ENCODE measurements at regions not wholly inside any gene's neighbourhood (a gene's known extent, or its start where the extent isn't known, plus 50 kb on each side); places are given as distances from the start of the nearest gene placed in this dataset.

DNA sequence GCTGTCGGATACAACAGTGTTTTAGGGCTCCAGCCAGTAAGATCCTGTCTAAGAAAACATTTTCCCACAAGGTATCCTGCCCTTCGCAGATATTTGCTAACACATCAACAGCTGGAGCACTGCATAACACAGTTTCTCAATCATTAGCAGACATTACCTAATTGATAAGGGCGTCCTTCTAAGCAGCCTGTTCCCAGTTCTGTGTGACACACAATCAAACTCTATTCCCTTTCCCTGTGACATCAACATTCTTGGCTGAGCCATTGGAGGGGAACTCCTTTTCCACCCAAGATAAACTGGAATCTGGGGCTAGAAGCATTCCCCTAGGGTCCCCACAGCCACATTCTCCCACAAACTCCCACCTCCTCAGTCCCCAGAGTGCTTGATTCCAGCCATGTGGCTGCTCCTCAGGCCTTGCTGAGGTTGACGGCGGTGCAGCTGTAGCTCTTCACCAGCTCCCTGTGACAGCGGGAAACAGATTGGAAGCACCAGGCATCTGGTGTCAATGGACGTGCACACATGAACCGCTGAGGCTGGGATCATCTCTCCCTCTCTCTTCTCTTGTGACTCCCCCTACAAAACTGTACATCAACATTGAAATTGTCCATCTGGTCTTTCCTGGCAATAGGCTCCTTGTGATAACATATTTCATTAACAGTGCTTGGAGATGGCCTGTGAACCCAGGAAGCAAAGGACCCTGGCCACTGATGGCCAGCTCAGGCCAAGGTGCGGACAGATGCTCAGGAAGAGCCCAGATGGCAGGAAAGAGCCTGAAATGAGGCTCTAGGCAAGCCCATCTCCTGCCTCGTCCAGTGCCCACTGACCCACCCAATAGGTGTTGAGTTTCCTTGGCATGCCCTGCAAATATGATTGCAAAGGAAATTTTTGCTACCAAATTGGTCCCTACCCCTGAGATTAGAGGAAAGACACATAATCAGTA is 131.1 kb upstream of the TBX20 start:
- DNase-seq = no peak

DNA sequence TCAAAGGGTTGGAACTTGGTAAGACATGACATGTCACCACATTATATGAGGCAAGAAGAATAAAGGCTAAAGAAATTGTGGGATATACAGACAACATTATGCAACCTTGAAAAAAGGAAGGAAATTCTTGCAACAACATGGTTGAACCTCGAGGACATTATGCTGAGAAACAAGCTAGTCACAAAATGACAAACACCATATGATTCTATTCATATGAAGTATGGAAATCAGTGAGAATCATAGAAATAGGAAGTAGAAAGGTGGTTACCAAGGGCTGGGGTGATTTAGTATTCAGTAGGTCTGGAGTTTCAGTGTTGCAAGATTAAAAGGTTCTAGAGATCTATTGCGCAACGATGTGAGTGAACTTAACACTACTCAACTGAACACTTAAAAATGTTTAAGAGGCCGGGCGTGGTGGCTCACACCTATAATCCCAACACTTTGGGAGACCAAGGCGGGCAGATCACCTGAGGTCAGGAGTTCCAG is 126.9 kb upstream of the TBX20 start:
- DNase-seq = no peak

DNA sequence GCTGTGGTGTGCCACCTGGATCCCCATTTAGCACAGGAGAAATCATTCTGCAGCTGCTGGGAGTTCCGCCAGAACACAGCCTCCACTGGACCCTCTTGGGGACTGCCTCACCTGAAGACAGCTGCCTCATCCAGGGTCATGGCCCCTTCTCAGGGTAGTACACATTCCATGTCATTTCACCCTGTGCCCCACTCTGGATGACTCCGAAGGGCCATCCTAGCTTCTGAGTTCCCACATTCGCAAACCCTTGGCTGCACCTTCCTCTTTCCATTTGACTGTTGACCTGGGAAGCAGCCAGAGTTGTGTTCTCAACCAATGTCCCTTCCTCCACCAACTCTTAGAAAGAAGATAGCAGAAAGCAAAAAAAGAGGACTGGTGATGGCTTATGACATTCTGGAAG is 125.6 kb upstream of the TBX20 start:
- no peak for DNase-seq

DNA sequence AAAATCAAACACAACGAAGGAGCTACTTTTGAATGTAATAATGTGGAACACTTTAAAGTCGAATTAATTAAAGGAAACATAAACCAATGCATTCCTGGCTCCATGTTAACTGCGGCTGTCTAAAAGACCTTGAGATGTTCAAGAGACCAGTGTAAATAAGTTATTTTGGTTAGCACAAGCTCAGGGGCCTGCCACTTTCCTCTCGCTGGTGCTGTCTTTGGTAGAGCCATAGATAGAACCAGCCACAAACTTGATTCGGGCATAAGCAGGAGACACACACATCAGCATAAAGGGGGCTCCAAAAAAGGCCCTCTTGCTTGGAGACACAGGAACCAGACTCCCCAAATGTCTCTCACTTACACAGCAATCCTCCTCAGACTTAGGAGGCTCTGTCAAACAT is 121.6 kb upstream of the TBX20 start:
- no peak for DNase-seq

DNA sequence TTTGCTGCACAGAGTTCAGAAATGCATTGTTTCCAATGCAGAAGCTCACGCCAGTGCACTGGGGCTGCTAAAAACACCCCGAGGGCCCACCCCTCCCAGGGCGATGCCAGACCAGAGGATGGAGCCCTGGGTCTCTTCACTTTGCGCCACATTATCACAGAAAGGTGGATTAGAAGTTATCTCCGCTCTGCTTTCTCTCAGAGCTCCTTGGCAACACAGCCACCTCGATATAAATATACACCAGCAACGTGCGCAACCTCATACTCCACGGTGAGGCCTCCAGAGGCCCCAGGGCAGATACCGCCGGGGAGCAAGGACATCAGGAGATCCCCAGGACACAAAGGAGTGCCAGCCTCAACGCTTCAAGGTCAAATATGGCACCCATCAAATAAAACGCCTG is 121.0 kb upstream of the TBX20 start:
- DNase-seq = no peak

DNA sequence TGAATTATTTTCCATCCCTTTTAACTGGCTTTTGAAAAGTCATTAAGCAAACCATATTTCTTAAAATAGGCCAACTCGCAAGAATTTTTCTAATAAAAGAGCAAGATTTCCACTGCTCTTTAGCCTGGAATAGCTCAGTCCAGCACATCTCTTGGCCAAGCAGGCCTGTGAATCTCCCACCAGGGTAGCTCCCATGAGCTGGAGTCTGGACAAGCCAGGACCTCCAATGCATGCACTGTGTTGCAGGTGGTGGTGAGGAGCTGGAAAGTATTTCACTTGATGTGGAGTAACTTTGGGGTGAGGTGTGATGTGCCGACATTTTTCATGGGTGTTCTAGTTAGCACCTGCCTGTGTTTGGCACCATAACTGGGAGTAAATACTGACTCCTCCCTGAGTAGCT is 117.3 kb upstream of the TBX20 start:
- DNase-seq = no peak

DNA sequence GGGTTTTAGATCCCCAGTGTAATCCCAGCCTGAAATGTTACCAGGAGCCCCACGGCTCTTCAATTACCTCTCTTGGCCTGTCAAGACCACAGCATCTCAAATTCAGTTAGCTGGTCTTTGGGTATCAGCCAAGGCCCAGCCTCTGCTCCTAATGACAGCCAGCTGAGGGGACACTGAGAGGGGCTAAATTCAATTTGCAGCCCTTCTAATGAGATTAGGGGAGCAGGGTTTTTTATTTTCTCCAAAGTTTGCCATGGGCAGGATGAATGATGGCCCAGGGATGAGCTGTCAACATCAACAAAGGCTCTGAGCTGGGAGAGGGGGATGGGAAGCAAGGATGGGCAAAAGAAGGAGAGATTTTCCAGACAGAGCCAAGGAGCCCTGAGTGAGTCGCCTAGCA is 116.8 kb upstream of the TBX20 start:
- DNase-seq = no peak

DNA sequence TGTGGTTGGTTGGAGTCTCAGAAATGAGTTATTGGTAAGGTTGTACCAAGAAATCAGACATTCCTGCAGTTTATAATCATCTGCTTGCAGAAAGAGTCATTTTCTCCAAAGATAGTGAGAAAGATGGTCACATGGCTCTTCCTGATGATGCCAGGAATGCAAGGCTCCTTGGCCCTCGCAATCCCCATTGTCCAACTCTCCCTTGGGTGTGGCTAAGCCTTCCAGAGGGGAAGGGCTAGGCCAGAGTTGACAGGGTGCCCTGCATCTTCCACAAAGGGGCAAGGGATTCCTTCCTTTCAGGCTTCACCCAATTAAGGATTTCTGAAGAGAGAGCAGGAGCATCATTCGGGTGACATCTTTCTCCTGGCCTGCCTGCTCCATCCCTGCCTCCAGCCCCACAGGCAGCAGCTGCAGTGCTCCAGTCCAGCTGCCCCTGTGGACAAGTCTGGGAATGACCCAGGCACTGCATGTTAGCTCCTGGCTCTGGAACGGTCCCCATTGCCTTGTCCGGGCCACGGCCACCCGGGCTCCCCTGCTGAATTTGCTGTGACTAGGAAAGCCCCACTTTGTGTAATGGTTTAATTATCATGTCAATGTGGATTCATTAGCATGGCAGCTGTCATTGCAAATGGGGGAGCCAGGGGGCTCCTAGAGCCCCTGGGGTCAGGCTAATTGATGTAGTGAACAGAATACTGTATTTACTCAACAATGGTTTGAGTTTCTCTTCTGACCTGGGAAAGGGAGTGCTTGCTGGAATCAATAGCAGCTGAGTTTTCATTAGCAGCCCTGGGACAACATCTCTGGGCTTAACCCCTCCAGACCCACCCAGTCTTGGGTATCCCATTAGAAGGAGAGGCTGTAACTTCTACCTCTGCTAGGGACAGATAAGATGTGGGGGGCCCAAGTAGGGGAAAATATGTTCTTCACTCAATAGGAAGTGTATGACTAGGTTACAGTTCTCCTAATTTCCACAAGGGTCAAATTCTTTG is 112.6 kb upstream of the TBX20 start:
- DNase-seq = no peak

DNA sequence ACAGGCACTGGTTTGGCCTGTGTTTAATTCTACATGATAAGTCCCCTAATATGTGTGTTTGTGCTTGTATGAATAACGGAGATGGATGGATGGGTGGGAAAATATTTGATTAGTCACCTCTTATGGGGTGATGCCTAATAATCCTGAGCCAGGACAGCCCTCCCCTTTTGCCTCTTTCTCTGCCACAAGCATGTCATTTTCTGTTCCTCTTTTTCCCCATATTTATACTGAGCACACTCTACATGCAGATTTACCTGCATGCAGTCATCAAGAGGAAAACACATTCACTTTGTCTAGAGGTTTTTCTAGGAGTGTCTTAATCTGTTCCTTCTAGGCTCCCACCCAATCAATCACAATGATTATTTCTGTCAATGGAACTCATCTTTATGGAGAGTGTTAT is 111.6 kb upstream of the TBX20 start:
- DNase-seq = no peak

DNA sequence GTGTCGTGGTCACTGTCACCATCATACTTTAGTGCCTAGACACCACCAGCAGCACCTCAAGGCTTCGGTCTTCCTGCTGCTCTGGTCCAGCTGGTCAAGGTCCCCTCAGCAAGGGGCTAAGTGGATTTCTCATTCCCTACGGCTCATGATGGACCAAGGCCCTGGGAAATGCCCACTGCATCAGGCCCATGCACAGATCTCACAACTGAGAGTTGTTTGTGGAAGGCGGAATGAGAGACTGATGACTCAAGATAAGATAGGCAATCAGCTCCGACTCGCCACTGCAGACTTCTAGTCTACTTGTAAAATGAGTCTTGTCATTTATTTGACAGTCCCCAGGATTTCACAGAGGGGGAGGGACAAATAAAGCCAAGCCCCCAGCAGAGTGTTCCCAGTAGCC is 108.4 kb upstream of the TBX20 start:
- no peak for DNase-seq

DNA sequence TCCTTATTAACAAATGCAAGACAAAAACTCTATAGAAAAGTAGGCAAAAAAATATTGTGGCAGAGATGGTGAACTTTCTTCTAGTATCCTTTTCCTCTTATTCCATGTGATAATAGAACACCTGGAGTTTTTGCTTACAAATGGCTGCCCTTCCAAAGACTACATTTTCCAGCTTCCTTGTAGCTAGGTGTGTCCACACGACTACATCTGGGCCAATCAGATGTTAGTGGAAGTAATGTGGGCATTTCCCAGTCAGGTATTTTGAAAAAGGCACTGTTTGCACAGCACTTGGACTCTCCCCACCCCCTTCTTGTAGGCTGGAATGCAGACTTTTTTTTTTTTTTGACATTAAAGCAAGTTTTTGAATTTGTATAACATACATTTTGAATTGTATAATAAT is 105.5 kb upstream of the TBX20 start:
- DNase-seq = no peak

DNA sequence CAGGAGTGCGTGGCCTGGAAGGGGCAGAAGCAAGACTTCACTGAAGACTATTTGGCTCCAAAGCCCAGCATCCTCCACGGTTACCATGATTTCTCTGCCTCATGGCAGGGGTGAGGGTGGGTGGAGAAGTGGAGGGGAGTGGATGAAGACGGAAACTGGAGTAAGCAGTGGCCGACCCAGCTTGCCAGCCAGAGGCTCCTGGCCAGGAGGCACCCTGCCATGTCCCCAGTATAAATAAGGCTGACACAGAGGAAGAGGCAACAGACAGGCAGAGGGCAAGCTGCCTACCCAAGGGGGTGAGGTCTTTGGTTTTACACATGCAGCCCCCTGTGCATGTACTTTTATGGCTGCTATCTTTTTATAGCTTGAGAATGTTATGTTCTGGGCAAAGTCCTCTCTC is 102.6 kb upstream of the TBX20 start:
- no peak for DNase-seq

DNA sequence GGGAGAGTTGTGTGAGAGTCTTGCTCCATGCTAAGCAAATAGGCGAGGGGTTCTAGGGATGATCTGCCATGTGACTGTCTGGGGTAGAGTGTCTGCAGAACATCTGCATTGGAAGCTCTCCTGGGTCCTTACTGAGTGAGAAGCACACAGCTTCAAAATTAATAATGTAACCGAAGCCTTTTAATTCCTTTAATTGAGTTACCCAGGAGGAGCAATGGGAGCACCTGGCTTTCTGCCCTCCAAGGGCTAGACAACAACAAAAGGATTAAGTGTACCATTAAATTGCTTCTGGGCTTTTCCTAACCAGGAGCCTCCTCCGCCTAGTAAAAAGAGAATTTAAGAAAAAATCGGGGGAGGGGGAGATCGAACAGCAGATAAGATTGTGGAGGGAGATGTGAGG is 102.0 kb upstream of the TBX20 start:
- no peak for DNase-seq

DNA sequence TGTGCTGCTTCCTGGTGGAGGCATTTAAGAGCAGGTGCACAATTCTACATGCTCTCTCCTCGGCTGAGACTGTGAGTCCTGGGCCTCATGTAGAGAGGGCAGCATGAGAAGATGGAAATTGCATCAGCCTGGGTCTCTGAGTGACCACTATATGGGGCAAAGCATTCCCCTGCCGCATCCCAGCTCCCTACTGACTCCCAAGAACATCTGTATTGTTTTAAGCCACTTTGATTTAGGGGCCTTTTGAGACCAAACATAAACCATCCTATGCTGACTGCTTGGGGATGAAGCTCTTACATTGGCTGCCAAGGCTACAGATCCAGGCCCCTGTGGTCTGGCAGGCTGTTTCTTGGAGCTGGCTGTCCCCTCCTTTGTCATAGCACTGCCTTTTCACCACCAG is 101.3 kb upstream of the TBX20 start:
- no peak for DNase-seq

DNA sequence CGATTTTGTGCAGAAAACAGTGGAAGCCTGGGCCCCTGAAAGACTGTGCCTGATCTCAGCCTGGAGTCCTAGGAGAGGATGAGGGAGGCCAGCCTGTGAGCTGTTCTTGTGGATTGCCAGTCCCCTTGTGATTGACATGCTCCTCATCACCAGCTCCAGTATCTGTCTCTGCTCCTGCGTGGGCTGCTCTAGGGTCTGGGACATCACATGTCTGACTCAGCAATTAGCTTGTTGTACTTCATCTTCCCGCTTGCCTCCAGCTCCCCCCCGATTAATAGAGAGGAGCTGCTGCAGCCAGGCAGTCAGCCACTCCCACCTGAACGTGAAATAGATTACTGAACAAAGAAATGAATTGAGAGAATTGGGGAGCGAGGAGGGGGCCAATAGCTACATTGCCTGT is 99.6 kb upstream of the TBX20 start:
- DNase-seq = no peak

DNA sequence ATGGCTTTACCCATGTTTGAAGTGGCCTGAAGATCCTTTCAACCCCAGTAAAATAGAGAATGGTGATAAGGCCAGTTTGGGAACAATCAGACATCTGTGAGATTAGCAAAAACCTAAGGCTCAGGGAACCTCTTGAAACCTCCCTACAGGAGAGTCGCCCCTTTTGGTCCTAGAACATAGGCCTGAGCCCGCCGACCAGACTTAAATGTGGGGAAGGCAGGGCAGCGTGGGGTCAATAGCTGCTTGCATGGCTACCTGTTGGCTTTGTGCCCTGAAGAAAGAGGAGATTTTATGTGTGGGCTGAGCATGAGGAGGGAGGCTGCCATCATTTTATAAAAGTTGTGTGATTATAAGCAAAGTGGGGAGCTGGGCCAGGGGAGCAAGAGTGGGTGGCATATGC is 97.6 kb upstream of the TBX20 start:
- no peak for DNase-seq

DNA sequence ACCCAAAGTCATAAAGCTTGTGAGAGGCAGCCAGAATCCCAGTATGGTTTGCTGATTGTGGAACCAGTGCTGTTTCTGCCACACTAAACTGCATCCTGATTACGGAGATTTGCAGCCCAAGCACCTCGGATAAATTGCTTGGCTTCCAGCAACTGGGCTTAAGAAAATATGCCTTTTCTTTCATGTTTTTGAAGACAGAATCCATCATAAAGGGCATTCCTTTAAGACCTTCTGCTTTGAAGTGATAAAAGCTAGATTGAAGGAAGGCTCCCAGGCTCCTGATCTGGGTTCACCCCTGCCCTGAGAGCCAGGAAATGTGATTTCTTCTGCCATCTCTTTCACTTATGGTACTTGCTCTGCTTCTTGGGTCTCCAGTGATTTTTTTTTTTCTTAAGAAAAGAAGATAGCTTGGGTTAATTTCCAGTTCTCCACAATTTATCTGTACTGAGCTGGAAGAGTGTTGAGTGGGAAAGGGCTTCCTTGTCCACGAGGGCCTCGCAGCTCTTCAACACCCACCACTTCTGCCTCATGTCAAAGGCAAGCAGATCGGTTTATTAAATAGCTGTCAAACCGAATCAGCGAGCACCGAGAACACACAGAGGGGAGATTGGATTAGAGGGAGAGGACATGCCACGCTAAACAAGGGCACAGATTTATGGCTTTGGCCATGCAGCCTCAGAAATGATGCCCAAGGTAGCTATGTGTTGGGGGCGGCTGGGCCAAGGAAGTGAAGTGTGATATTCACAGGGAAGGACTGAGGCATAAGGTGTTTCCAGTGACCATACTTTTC is 94.9 kb upstream of the TBX20 start:
- DNase-seq = no peak

DNA sequence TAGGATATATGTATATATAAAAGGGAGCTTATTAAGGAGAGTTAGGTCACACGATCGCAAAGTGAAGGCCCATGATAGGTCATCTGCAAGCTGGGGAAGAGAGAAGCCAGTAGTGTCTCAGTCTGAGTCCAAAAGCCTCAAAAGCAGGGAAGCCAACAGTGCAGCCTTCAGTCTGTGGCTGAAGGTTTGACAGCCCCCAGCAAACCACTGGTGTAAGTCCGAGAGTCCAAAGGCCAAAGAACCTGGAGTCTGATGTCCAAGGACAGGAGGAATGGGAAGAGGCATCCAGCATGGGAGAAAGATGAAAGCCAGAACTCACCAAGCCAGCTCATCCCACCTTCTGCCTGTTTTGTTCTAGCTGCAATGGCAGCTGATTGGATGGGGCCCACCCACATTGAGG is 88.9 kb upstream of the TBX20 start:
- DNase-seq = no peak

DNA sequence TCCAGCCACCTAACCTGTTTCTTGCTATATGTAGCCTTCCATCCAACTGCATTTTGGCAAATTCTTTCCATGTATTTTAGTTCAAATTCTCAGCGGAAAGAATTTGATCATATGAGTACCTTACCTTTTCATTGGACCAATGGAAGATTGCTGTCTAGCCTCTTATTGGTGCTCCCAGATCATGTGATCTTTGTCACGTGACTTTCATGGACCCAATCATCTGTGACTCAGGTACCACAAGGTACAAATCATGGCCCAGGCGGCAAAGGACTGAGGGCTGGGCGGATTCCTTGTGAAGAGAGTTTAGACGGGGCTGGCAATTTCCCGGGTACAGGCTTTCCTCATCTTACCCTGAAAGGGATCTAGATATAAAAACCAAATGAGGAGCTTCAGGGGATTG is 85.9 kb upstream of the TBX20 start:
- no peak for DNase-seq

DNA sequence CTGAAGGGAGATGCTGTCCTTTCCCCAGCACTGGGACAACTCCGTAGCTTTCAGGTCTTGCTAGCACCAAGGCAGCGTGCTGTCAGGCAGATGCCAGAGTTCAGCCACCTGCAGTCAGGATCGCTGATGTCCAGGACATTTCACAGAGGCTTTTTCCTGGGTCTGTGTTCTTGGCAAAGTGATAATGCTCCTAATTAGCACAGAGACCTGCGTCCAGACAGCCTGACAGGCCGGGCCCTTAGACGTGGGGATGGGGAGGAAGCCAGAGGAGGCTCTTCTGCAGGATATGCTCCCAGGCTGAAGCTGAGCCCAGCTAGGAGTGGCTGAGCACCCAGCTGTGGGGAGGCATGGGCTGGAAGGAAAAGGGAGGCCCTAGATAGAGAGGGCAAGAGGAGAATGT is 82.5 kb upstream of the TBX20 start:
- DNase-seq = no peak

DNA sequence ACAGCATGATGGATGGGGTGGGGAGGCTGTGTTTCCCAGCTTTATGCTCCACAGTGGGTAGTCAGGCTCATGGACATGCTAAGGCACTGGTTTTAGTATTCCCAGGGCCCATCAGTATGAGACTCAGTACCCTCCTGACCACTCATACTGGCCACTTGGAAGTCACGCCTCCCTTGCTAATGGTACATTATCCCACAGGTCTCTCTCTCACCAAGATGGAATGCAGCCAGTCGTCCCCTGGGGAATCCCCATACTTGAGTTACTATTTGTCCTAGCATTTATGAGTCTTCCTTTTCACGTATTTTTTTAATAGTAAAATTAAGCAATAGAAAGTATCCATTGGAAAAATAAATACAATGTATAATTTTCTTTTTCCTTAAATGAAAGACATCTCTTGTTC is 80.6 kb upstream of the TBX20 start:
- DNase-seq = no peak

DNA sequence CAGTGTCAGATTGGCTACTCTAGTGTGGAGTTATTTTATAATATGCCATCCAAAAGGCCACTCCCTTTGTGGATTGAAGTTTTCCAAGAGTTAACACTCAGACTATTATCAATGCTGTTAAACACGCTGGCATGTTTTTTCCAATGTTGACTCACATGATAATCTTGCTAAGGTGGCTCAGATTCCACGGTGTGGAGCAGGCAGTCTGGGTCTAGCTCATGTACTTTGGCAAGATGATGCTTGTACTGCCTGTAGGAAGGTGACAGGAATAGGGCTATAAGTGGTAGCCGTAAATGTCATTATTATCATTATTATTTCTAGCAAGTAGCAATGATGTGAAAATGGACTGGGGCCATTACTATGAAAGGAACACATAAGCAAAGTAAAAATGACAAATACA is 79.4 kb upstream of the TBX20 start:
- no peak for DNase-seq

Measured in cerebellar nuclear complex (tissue), 1 donor.